Naive thymus-derived CD4-positive, alpha-beta T cell (primary cell): ENCODE measurements at regions not wholly inside any gene's neighbourhood (a gene's known extent, or its start where the extent isn't known, plus 50 kb on each side); places are given as distances from the start of the nearest gene placed in this dataset.

Experiments
- ATAC-seq: fragments of 150-1000 bp; cut with Tn5 transposase; 2 replicates; pipeline ENCODE4 v1.10.0; 2021; ENCODE audit warnings: mild to moderate bottlenecking, moderate library complexity
- CTCF ChIA-PET: fragments of 350-600 bp; sonication (Branson Sonifier 250); formaldehyde crosslinking; loops from one replicate; lab custom pipeline; 2021; ENCODE audit warnings: antibody characterized with exemption; lab: Charles Lee
- POLR2A ChIA-PET: fragments of 350-600 bp; sonication (Branson Sonifier 250); formaldehyde crosslinking; loops from one replicate; lab custom pipeline; 2021; ENCODE audit warnings: antibody characterized with exemption, inconsistent platforms; lab: Charles Lee
- DNase-seq, 9 donors: peaks; one replicate each; pipeline versions ENCODE4 v3.0.0 to v3.0.0-alpha.2; 2020 to 2022; ENCODE audit warnings: mixed read lengths in 1 of 9
- H3K27ac ChIP-seq: one replicate; pipeline ENCODE4 v1.7.0; 2013; ENCODE audit warnings: mild to moderate bottlenecking, low read depth, low read length, moderate library complexity
- H3K27me3 ChIP-seq, 2 donors: one replicate each; pipeline ENCODE4 v1.7.0; 2013; ENCODE audit warnings: low read length in 2 of 2, mild to moderate bottlenecking in 2 of 2, moderate library complexity in 2 of 2; ENCODE audit not compliant: control insufficient read depth in 2 of 2, insufficient read depth in 2 of 2
- H3K36me3 ChIP-seq, 3 experiments: 1 replicate in 2 of 3; 2 replicates in 1 of 3; pipeline ENCODE4 v1.7.0; 2013; ENCODE audit warnings: low read length in 3 of 3, mild to moderate bottlenecking in 3 of 3, moderate library complexity in 1 of 3; ENCODE audit not compliant: insufficient read depth in 3 of 3, control insufficient read depth in 2 of 3
- H3K4me1 ChIP-seq, 2 donors: one replicate each; pipeline ENCODE4 v1.7.0; 2013; ENCODE audit warnings: low read length in 2 of 2, mild to moderate bottlenecking in 2 of 2, moderate library complexity in 1 of 2; ENCODE audit not compliant: control insufficient read depth in 2 of 2, insufficient read depth in 2 of 2
- H3K4me3 ChIP-seq: 2 replicates; pipeline ENCODE4 v1.7.0; 2013; ENCODE audit warnings: mild to moderate bottlenecking, low read length
- H3K9me3 ChIP-seq, 3 experiments: 1 replicate in 2 of 3; 2 replicates in 1 of 3; pipeline ENCODE4 v1.7.0; 2013; ENCODE audit warnings: low read length in 3 of 3; ENCODE audit not compliant: control insufficient read depth in 2 of 3
- H3K27ac Mint-ChIP-seq, 9 donors: one replicate each; pipeline ENCODE4 v1.8.0; 2020 to 2022; ENCODE audit warnings: mixed read lengths in 9 of 9, mild to moderate bottlenecking in 8 of 9, moderate library complexity in 5 of 9, inconsistent platforms in 2 of 9
- H3K27me3 Mint-ChIP-seq, 5 donors: one replicate each; pipeline ENCODE4 v1.8.0; 2021 to 2022; ENCODE audit warnings: mixed read lengths in 5 of 5, mild to moderate bottlenecking in 1 of 5
- H3K36me3 Mint-ChIP-seq, 5 donors: one replicate each; pipeline ENCODE4 v1.8.0; 2020 to 2022; ENCODE audit warnings: mixed read lengths in 5 of 5, mild to moderate bottlenecking in 3 of 5, inconsistent platforms in 1 of 5
- H3K4me1 Mint-ChIP-seq, 7 donors: one replicate each; pipeline ENCODE4 v1.8.0; 2020 to 2022; ENCODE audit warnings: mixed read lengths in 7 of 7, mild to moderate bottlenecking in 3 of 7, inconsistent platforms in 1 of 7
- H3K4me3 Mint-ChIP-seq, 10 donors: one replicate each; pipeline ENCODE4 v1.8.0; 2020 to 2022; ENCODE audit warnings: mild to moderate bottlenecking in 10 of 10, mixed read lengths in 10 of 10, moderate library complexity in 6 of 10, inconsistent platforms in 2 of 10
- H3K9me3 Mint-ChIP-seq, 11 donors: one replicate each; pipeline ENCODE4 v1.8.0; 2020 to 2022; ENCODE audit warnings: mixed read lengths in 11 of 11, mild to moderate bottlenecking in 4 of 11, inconsistent platforms in 1 of 11, moderate library complexity in 1 of 11
- intact Hi-C, 2 donors: fragments of 100-400 bp; cut with micrococcal nuclease; formaldehyde crosslinking; loops; one replicate each; pipeline ENCODE4 v1.15.1; 2023

DNA sequence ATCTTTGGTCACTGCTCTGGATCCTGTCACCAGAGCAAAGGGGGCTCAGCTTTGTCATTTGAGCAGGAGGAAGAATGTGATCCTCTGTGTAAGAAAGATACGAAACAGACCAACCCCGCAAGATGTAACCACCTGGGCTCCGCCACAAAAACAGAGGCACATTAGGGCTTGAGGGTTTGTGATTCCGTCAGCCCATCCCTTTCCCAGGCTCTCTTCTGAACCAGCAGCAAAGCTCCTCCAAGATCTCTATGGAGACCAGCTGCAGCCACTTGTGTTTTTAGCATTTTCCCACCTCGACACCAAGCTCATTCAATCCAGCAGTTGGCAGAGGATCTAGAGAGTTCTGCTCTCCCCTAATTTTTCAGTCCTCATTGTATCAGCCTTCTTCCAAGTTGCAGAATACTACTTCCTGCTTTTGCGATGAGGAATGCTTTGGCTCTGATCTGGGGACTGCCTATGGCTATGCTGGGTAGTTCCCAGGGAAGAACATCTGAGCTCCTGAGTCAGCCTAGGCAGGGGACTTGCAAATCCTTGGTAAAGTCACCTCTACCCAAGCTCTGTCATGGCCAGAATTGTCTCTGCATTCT lies 139.6 kb upstream of the RAB12 start:
- H3K36me3 Mint-ChIP-seq, result no peaks in the 10 kb centered on the region
- ChIA-PET CTCF (no interaction called here), POLR2A (no interaction called here)
- DNase-seq (no peak), ATAC-seq (no peak)
- H3K4me3 Mint-ChIP-seq, result no peak overlapping the region
- Histone ChIP-seq H3K4me1 (no peaks in the 10 kb centered on the region), H3K27ac (no peak overlapping the region), H3K27me3 (no peaks in the 10 kb centered on the region), H3K36me3 (no peaks in the 10 kb centered on the region), H3K9me3 (no peaks in the 10 kb centered on the region), H3K4me3 (no peak overlapping the region)
- intact Hi-C loops, result no loop called here
- peaks cover 0 to 2% (median 0%) of the 10 kb centered on the region in 7 donors for H3K4me1 Mint-ChIP-seq
- H3K27ac Mint-ChIP-seq, result no peak overlapping the region
- H3K9me3 Mint-ChIP-seq, result peaks cover 0 to 6% (median 0%) of the 10 kb centered on the region in 11 donors
- peaks cover 0 to 15% (median 7%) of the 10 kb centered on the region in 5 donors for H3K27me3 Mint-ChIP-seq

DNA sequence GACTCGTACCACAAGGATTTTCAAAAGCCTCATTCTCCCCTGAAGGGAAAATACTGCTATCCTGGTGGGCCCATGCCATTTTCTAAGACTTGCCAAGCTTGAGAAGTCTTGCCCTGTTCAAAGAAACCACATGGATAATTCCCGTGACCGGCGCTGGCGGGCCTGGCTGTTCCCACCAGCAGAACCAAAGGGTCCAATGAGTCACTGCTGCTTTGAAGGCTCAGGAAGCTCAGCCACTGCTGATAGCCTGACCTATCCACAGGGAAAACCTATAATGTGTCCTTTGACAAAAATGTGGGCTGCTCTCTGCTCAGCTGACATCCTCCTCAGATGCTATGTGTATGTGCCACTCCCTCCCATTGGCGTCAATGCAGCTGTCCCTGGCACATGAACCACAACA lies 137.9 kb upstream of the RAB12 start:
- POLR2A ChIA-PET, result no interaction called here
- ATAC-seq, result no peak

GRCh38 chr18:8474661-8475060 lies 134.6 kb upstream of the RAB12 start:
- no peaks in the 10 kb centered on the region for H3K36me3 ChIP-seq
- Mint-ChIP-seq H3K36me3 (no peaks in the 10 kb centered on the region), H3K4me3 (no peak overlapping the region), H3K4me1 (peaks cover 0 to 6% (median 0%) of the 10 kb centered on the region in 7 donors), H3K27ac (no peak overlapping the region), H3K9me3 (peaks cover 0 to 5% (median 0%) of the 10 kb centered on the region in 11 donors), H3K27me3 (peaks cover 2 to 43% (median 24%) of the 10 kb centered on the region in 5 donors)
- ChIA-PET CTCF (no interaction called here), POLR2A (no interaction called here)
- H3K27me3 ChIP-seq, result no peaks in the 10 kb centered on the region
- no peak for ATAC-seq
- no peak overlapping the region for H3K4me3 ChIP-seq
- H3K27ac ChIP-seq, result no peak overlapping the region
- H3K9me3 ChIP-seq, result no peaks in the 10 kb centered on the region
- no peak for DNase-seq
- H3K4me1 ChIP-seq, result no peaks in the 10 kb centered on the region
- intact Hi-C loops, result no loop called here

More for the DNA sequence above, 137.9 kb upstream of the RAB12 start:
- no peaks in the 10 kb centered on the region for H3K9me3 ChIP-seq
- H3K4me3 ChIP-seq, result no peak overlapping the region
- Mint-ChIP-seq H3K4me3 (no peak overlapping the region), H3K27ac (no peak overlapping the region), H3K36me3 (no peaks in the 10 kb centered on the region), H3K27me3 (peaks cover 2 to 28% (median 16%) of the 10 kb centered on the region in 5 donors), H3K9me3 (peaks cover 0 to 3% (median 0%) of the 10 kb centered on the region in 11 donors), H3K4me1 (no peaks in the 10 kb centered on the region)
- no peaks in the 10 kb centered on the region for H3K36me3 ChIP-seq
- intact Hi-C loops, result no loop called here
- no peak for DNase-seq
- no peaks in the 10 kb centered on the region for H3K27me3 ChIP-seq
- CTCF ChIA-PET, result no interaction called here
- no peaks in the 10 kb centered on the region for H3K4me1 ChIP-seq
- no peak overlapping the region for H3K27ac ChIP-seq

- no peak overlapping the region for H3K27ac ChIP-seq
- ChIA-PET CTCF (no interaction called here), POLR2A (no interaction called here)
- no peak for ATAC-seq
- Mint-ChIP-seq H3K4me1 (peaks cover 0 to 6% (median 0%) of the 10 kb centered on the region in 7 donors), H3K27me3 (peaks cover 2 to 42% (median 24%) of the 10 kb centered on the region in 5 donors), H3K27ac (peak overlapping the region in 1 of 9 donors; percentile 39), H3K9me3 (peaks cover 0 to 5% (median 0%) of the 10 kb centered on the region in 11 donors), H3K4me3 (no peak overlapping the region), H3K36me3 (no peaks in the 10 kb centered on the region)
- H3K4me1 ChIP-seq, result no peaks in the 10 kb centered on the region
- H3K4me3 ChIP-seq, result no peak overlapping the region
- no peak for DNase-seq
- H3K27me3 ChIP-seq, result no peaks in the 10 kb centered on the region
- intact Hi-C loops, result loop anchor here (2.0 kb wide), 1 partner anchor 511 kb away; no protein-coding TSS in a partner anchor
- H3K9me3 ChIP-seq, result no peaks in the 10 kb centered on the region
- no peaks in the 10 kb centered on the region for H3K36me3 ChIP-seq
Observed at GRCh38 chr18:8477615-8478014, 131.6 kb upstream of the RAB12 start.

DNA sequence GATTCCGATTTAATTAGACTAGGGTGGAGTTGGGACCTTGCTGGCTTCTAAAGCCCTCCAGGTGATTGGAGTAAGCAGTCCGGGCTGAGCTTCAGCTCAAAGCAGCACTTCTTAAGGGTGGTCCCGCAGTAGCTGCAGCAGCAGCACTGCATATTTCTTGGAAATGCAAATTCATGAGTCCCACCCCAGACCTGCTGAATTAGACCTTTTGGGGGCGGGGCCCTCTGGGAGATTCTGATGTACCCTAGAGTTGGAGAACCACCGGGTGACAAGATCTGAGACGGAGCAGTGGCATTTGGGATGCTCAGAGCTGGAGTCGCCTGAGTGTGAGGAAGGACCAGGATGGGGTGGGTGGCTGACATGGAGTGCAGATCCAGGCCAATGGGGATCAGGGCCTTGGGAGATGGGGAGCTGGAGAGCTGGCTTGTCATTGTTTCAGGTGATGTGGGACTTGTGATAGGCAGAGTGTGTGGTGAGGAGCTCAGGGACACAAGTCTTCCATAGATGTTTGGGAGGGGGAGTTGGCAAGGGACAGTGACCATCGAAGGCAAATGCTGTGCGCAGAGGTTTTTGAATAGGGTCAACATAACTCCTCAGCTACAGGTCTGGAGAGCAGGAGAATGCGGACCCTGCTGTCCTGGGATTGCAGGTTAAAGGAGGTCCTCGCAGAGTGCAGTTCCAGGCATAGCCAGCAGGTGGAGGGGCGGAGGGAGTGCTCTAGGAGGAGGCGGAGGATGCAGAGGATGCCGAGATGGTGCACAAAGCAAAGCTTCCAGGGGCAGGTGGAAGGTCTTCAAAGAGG lies 130.9 kb upstream of the RAB12 start:
- ATAC-seq (peak; percentile 71), DNase-seq (peak in 7 of 9 donors; percentile 15 to 65 (median 31))
- intact Hi-C loops, result loop anchor here (2.0 kb wide), 1 partner anchor 510 kb away; no protein-coding TSS in a partner anchor
- no peaks in the 10 kb centered on the region for H3K36me3 Mint-ChIP-seq
- Histone ChIP-seq H3K4me3 (no peak overlapping the region), H3K36me3 (no peaks in the 10 kb centered on the region), H3K4me1 (no peaks in the 10 kb centered on the region), H3K9me3 (no peaks in the 10 kb centered on the region), H3K27ac (no peak overlapping the region), H3K27me3 (no peaks in the 10 kb centered on the region)
- H3K9me3 Mint-ChIP-seq, result peaks cover 0 to 5% (median 0%) of the 10 kb centered on the region in 11 donors
- ChIA-PET POLR2A (no interaction called here), CTCF (no interaction called here)
- peak overlapping the region in 1 of 10 donors; percentile 36 for H3K4me3 Mint-ChIP-seq
- peaks cover 0 to 6% (median 0%) of the 10 kb centered on the region in 7 donors for H3K4me1 Mint-ChIP-seq
- no peak overlapping the region for H3K27ac Mint-ChIP-seq
- H3K27me3 Mint-ChIP-seq, result peaks cover 2 to 40% (median 24%) of the 10 kb centered on the region in 5 donors

- Histone ChIP-seq H3K4me1 (no peaks in the 10 kb centered on the region), H3K36me3 (no peaks in the 10 kb centered on the region), H3K27me3 (no peaks in the 10 kb centered on the region), H3K4me3 (no peak overlapping the region), H3K9me3 (no peaks in the 10 kb centered on the region), H3K27ac (no peak overlapping the region)
- Mint-ChIP-seq H3K9me3 (peaks cover 0 to 5% (median 0%) of the 10 kb centered on the region in 11 donors), H3K4me1 (peaks cover 0 to 6% (median 0%) of the 10 kb centered on the region in 7 donors), H3K4me3 (no peak overlapping the region), H3K27me3 (peaks cover 2 to 41% (median 21%) of the 10 kb centered on the region in 5 donors), H3K36me3 (no peaks in the 10 kb centered on the region), H3K27ac (no peak overlapping the region)
- DNase-seq, result no peak
- POLR2A ChIA-PET, result no interaction called here
- CTCF ChIA-PET, result no interaction called here
- no peak for ATAC-seq
- intact Hi-C loops, result loop anchor here (2.0 kb wide), 1 partner anchor 510 kb away; no protein-coding TSS in a partner anchor
Observed at GRCh38 chr18:8478968-8479370, 130.3 kb upstream of the RAB12 start.
